ENCODE measurements at regions not wholly inside any gene's neighbourhood (a gene's known extent, or its start where the extent isn't known, plus 50 kb on each side); places are given as distances from the start of the nearest gene placed in this dataset.

- no peak overlapping the region for H3K27ac ChIP-seq
- TF ChIP-seq, protein P1, sequence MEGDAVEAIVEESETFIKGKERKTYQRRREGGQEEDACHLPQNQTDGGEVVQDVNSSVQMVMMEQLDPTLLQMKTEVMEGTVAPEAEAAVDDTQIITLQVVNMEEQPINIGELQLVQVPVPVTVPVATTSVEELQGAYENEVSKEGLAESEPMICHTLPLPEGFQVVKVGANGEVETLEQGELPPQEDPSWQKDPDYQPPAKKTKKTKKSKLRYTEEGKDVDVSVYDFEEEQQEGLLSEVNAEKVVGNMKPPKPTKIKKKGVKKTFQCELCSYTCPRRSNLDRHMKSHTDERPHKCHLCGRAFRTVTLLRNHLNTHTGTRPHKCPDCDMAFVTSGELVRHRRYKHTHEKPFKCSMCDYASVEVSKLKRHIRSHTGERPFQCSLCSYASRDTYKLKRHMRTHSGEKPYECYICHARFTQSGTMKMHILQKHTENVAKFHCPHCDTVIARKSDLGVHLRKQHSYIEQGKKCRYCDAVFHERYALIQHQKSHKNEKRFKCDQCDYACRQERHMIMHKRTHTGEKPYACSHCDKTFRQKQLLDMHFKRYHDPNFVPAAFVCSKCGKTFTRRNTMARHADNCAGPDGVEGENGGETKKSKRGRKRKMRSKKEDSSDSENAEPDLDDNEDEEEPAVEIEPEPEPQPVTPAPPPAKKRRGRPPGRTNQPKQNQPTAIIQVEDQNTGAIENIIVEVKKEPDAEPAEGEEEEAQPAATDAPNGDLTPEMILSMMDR (IDR thresholded peaks at IDR 0.05), result no peak
- intact Hi-C loops (cut with DNase I; ENCODE audit: low total_unique reads), result no loop called here
Measured at GRCh38 chr16:86979984-86980553, 337.1 kb downstream of the C16orf95 start.

DNA sequence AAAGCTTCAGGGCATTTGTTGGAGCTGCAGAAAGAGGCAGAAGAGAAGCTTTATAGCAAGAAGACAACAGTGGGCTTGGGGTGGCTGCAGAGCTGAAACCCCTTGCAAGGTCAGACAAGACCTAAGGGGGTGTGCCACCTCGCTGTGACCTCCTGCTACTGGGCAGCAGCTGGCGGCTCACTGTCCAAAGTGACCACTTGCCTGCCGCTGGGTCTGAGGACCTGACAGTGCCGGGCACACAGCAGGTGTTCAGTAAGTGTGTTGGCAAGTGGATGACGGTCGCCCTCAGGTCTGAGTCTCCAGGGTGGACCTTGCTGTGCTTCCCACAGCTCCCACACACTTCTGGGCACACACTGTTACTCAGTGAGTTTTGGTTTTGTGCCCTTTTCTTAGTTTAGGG, 336.5 kb downstream of the C16orf95 start:
- Histone ChIP-seq H3K27ac (no peak overlapping the region), H3K27me3 (no peaks in the 10 kb centered on the region), H3K4me1 (peaks cover 0 to 16% (median 11%) of the 10 kb centered on the region in 4 donors), H3K9me3 (no peaks in the 10 kb centered on the region), H3K36me3 (no peaks in the 10 kb centered on the region), H3K4me3 (no peak overlapping the region)
- no peak for DNase-seq
- intact Hi-C loops (cut with DNase I; ENCODE audit: low total_unique reads), result no loop called here
- TF ChIP-seq, protein P1 (IDR thresholded peaks at IDR 0.05), result no peak

More at GRCh38 chr16:86979984-86980553, 337.1 kb downstream of the C16orf95 start:
- DNase-seq, result no peak
- Histone ChIP-seq H3K4me3 (no peak overlapping the region), H3K36me3 (no peaks in the 10 kb centered on the region), H3K27me3 (no peaks in the 10 kb centered on the region), H3K4me1 (peaks cover 0 to 16% (median 10%) of the 10 kb centered on the region in 4 donors), H3K9me3 (no peaks in the 10 kb centered on the region)

- intact Hi-C loops (cut with DNase I; ENCODE audit: low total_unique reads), result no loop called here
- no peak for DNase-seq
- TF ChIP-seq, protein P1 (IDR thresholded peaks at IDR 0.05), result no peak
Measured at GRCh38 chr16:86982347-86982596, 334.9 kb downstream of the C16orf95 start.

DNA sequence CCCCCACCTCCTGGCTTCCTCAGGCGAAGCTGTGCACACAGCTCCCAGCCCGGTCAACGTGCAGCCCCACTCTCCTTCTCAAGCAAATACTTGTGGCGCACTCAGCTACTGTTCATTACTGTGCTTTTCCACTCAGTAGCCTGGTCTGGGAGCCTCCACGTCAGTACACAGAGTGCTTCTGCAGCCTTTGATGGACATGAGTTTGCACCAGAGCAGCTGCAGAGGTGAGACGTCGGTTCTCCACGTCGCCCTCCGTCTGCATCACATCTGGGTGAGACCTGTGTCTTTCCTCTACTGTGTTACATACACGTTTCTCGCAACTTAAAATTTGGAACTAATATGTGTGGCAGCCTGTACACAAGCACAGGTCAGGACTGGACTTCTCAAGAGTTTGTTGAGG, 334.3 kb downstream of the C16orf95 start:
- H3K27me3 ChIP-seq, result no peaks in the 10 kb centered on the region
- intact Hi-C loops (cut with DNase I; ENCODE audit: low total_unique reads), result no loop called here
- no peaks in the 10 kb centered on the region for H3K9me3 ChIP-seq
- H3K4me3 ChIP-seq, result no peak overlapping the region
- H3K4me1 ChIP-seq, result peaks cover 0 to 11% (median 8%) of the 10 kb centered on the region in 4 donors
- H3K27ac ChIP-seq, result no peak overlapping the region
- no peak for DNase-seq
- no peaks in the 10 kb centered on the region for H3K36me3 ChIP-seq
- TF ChIP-seq, protein P1 (IDR thresholded peaks at IDR 0.05), result no peak

More at GRCh38 chr16:86982347-86982596, 334.9 kb downstream of the C16orf95 start:
- Histone ChIP-seq H3K36me3 (no peaks in the 10 kb centered on the region), H3K4me3 (no peak overlapping the region), H3K27me3 (no peaks in the 10 kb centered on the region), H3K27ac (no peak overlapping the region), H3K4me1 (peaks cover 0 to 11% (median 8%) of the 10 kb centered on the region in 4 donors), H3K9me3 (no peaks in the 10 kb centered on the region)

GRCh38 chr16:86983621-86984020, 333.6 kb downstream of the C16orf95 start:
- H3K9me3 ChIP-seq, result no peaks in the 10 kb centered on the region
- no peak overlapping the region for H3K27ac ChIP-seq
- intact Hi-C loops (cut with DNase I; ENCODE audit: low total_unique reads), result no loop called here
- peaks cover 0 to 11% (median 8%) of the 10 kb centered on the region in 4 donors for H3K4me1 ChIP-seq
- H3K4me3 ChIP-seq, result no peak overlapping the region
- no peaks in the 10 kb centered on the region for H3K36me3 ChIP-seq
- no peak for DNase-seq
- no peaks in the 10 kb centered on the region for H3K27me3 ChIP-seq
- TF ChIP-seq, protein P1 (IDR thresholded peaks at IDR 0.05), result no peak

- Histone ChIP-seq H3K36me3 (no peaks in the 10 kb centered on the region), H3K4me1 (peaks cover 0 to 11% (median 8%) of the 10 kb centered on the region in 4 donors), H3K4me3 (no peak overlapping the region), H3K27me3 (no peaks in the 10 kb centered on the region), H3K9me3 (no peaks in the 10 kb centered on the region), H3K27ac (peak overlapping the region; percentile 17 to 51)
- intact Hi-C loops (cut with DNase I; ENCODE audit: low total_unique reads), result no loop called here
- DNase-seq, result no peak
- TF ChIP-seq, protein P1 (IDR thresholded peaks at IDR 0.05), result no peak
Measured at GRCh38 chr16:86984343-86984742, 332.8 kb downstream of the C16orf95 start.
